CD4-positive, alpha-beta T cell (primary cell): ENCODE measurements at regions not wholly inside any gene's neighbourhood (a gene's known extent, or its start where the extent isn't known, plus 50 kb on each side); places are given as distances from the start of the nearest gene placed in this dataset.

Source experiments
- ATAC-seq: fragments of 200-7000 bp; cut with Tn5 transposase; one replicate; pipeline ENCODE4 v1.10.0; 2022; ENCODE audit warnings: mild to moderate bottlenecking; ENCODE audit not compliant: poor library complexity
- CTCF ChIA-PET: fragments of 350-600 bp; sonication (Branson Sonifier 250); formaldehyde crosslinking; loops from one replicate; lab custom pipeline; 2021; ENCODE audit warnings: antibody characterized with exemption, inconsistent platforms; lab: Charles Lee
- POLR2A ChIA-PET: fragments of 350-600 bp; sonication (Branson Sonifier 250); formaldehyde crosslinking; loops from one replicate; lab custom pipeline; 2021; ENCODE audit warnings: antibody characterized with exemption, inconsistent platforms; lab: Charles Lee
- DNase-seq, 14 experiments: peaks; one replicate each; pipeline ENCODE4 v3.0.0-alpha.2; 2013 to 2020; ENCODE audit warnings: mixed read lengths in 2 of 14
- H3K27ac ChIP-seq, 2 donors: one replicate each; pipeline versions ENCODE4 v1.5.1 to v1.7.0; 2013; ENCODE audit warnings: low read length in 2 of 2, low read depth in 1 of 2, mild to moderate bottlenecking in 1 of 2
- H3K27me3 ChIP-seq, 2 experiments: 1 replicate in 1 of 2; 2 replicates in 1 of 2; pipeline versions ENCODE4 v1.6.1 to v1.7.0; 2013; ENCODE audit warnings: low read length in 2 of 2, control low read depth in 1 of 2, mild to moderate bottlenecking in 1 of 2, moderate library complexity in 1 of 2; ENCODE audit not compliant: insufficient read depth in 2 of 2, control insufficient read depth in 1 of 2
- H3K36me3 ChIP-seq: one replicate; pipeline ENCODE4 v1.6.1; 2013; ENCODE audit warnings: low read length, control low read depth; ENCODE audit not compliant: insufficient read depth
- H3K4me1 ChIP-seq: one replicate; pipeline ENCODE4 v1.6.1; 2013; ENCODE audit warnings: low read length, control low read depth; ENCODE audit not compliant: insufficient read depth
- H3K4me3 ChIP-seq: one replicate; pipeline ENCODE4 v1.5.1; 2013; ENCODE audit warnings: mild to moderate bottlenecking, low read length, moderate library complexity
- H3K9me3 ChIP-seq, 2 experiments: 1 replicate in 1 of 2; 2 replicates in 1 of 2; pipeline versions ENCODE4 v1.6.1 to v1.7.0; 2013; ENCODE audit warnings: low read length in 2 of 2, mild to moderate bottlenecking in 2 of 2, control low read depth in 1 of 2, moderate library complexity in 1 of 2; ENCODE audit not compliant: control insufficient read depth in 1 of 2, insufficient read depth in 1 of 2
- H3K27ac Mint-ChIP-seq: one replicate; pipeline ENCODE4 v1.8.0; 2020; ENCODE audit warnings: mixed read lengths
- H3K27me3 Mint-ChIP-seq: one replicate; pipeline ENCODE4 v1.8.0; 2021; ENCODE audit warnings: mixed read lengths
- H3K36me3 Mint-ChIP-seq: one replicate; pipeline ENCODE4 v1.8.0; 2021; ENCODE audit warnings: low read depth, mixed read lengths
- H3K4me1 Mint-ChIP-seq: one replicate; pipeline ENCODE4 v1.8.0; 2021; ENCODE audit warnings: low read depth, mixed read lengths
- H3K4me3 Mint-ChIP-seq: one replicate; pipeline ENCODE4 v1.8.0; 2020; ENCODE audit warnings: mild to moderate bottlenecking, mixed read lengths
- H3K9me3 Mint-ChIP-seq: one replicate; pipeline ENCODE4 v1.8.0; 2020; ENCODE audit warnings: mixed read lengths
- intact Hi-C, 2 experiments: fragments of 100-400 bp; cut with DNase I in 1 of 2; cut with micrococcal nuclease in 1 of 2; formaldehyde crosslinking; loops; one replicate each; pipeline versions ENCODE4 v1.15.1 to v1.9.0; 2023 to 2025; cut with DNase I, micrococcal nuclease
- TF ChIP-seq, protein P1 (sequence below): fragments of 200-600 bp; IDR thresholded peaks from one replicate; pipeline ENCODE4 v1.8.0; 2022; ENCODE audit warnings: antibody characterized with exemption, mild to moderate bottlenecking

GRCh38 chr18:28805491-28805890 lies 628.6 kb upstream of the CDH2 start:
- TF ChIP-seq, protein P1, sequence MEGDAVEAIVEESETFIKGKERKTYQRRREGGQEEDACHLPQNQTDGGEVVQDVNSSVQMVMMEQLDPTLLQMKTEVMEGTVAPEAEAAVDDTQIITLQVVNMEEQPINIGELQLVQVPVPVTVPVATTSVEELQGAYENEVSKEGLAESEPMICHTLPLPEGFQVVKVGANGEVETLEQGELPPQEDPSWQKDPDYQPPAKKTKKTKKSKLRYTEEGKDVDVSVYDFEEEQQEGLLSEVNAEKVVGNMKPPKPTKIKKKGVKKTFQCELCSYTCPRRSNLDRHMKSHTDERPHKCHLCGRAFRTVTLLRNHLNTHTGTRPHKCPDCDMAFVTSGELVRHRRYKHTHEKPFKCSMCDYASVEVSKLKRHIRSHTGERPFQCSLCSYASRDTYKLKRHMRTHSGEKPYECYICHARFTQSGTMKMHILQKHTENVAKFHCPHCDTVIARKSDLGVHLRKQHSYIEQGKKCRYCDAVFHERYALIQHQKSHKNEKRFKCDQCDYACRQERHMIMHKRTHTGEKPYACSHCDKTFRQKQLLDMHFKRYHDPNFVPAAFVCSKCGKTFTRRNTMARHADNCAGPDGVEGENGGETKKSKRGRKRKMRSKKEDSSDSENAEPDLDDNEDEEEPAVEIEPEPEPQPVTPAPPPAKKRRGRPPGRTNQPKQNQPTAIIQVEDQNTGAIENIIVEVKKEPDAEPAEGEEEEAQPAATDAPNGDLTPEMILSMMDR, result no peak
- CTCF ChIA-PET, result no interaction called here
- H3K27ac Mint-ChIP-seq, result no peak overlapping the region
- ATAC-seq (no peak), DNase-seq (no peak)
- H3K36me3 Mint-ChIP-seq, result no peaks in the 10 kb centered on the region
- no peak overlapping the region for H3K4me3 Mint-ChIP-seq
- intact Hi-C loops, result loop anchor here in 1 of 2 experiments (10.0 kb wide), 1 partner anchor 61 kb away; no protein-coding TSS in a partner anchor
- H3K27me3 Mint-ChIP-seq, result no peaks in the 10 kb centered on the region
- no peaks in the 10 kb centered on the region for H3K9me3 ChIP-seq
- H3K27me3 ChIP-seq, result no peaks in the 10 kb centered on the region
- no peak overlapping the region for H3K27ac ChIP-seq
- H3K4me1 Mint-ChIP-seq, result no peaks in the 10 kb centered on the region
- no peak overlapping the region for H3K4me3 ChIP-seq
- no peaks in the 10 kb centered on the region for H3K4me1 ChIP-seq
- no peaks in the 10 kb centered on the region for H3K36me3 ChIP-seq
- H3K9me3 Mint-ChIP-seq, result peaks cover 10% of the 10 kb centered on the region
- POLR2A ChIA-PET, result no interaction called here

GRCh38 chr18:28804512-28805202 lies 627.7 kb upstream of the CDH2 start:
- TF ChIP-seq, protein P1, result no peak
- ATAC-seq (no peak), DNase-seq (no peak)
- Histone ChIP-seq H3K9me3 (no peaks in the 10 kb centered on the region), H3K4me1 (no peaks in the 10 kb centered on the region), H3K4me3 (no peak overlapping the region), H3K36me3 (no peaks in the 10 kb centered on the region), H3K27ac (no peak overlapping the region), H3K27me3 (no peaks in the 10 kb centered on the region)
- POLR2A ChIA-PET, result no interaction called here
- H3K4me3 Mint-ChIP-seq, result no peak overlapping the region
- CTCF ChIA-PET, result interaction anchor here (0.5 kb wide), 1 partner anchor 24 kb away, joined by 3 read pairs; no protein-coding TSS in a partner anchor
- H3K36me3 Mint-ChIP-seq, result no peaks in the 10 kb centered on the region
- intact Hi-C loops, result loop anchor here in 1 of 2 experiments (10.0 kb wide), 1 partner anchor 60 kb away; no protein-coding TSS in a partner anchor
- no peak overlapping the region for H3K27ac Mint-ChIP-seq
- H3K27me3 Mint-ChIP-seq, result no peaks in the 10 kb centered on the region
- no peaks in the 10 kb centered on the region for H3K4me1 Mint-ChIP-seq
- peaks cover 10% of the 10 kb centered on the region for H3K9me3 Mint-ChIP-seq

- ChIA-PET CTCF (no interaction called here), POLR2A (no interaction called here)
- Histone ChIP-seq H3K9me3 (no peaks in the 10 kb centered on the region), H3K4me1 (no peaks in the 10 kb centered on the region), H3K36me3 (no peaks in the 10 kb centered on the region), H3K27ac (no peak overlapping the region), H3K27me3 (no peaks in the 10 kb centered on the region), H3K4me3 (no peak overlapping the region)
- H3K4me3 Mint-ChIP-seq, result no peak overlapping the region
- ATAC-seq (no peak), DNase-seq (no peak)
- TF ChIP-seq, protein P1, result no peak
- H3K27me3 Mint-ChIP-seq, result no peaks in the 10 kb centered on the region
- H3K4me1 Mint-ChIP-seq, result no peaks in the 10 kb centered on the region
- no peak overlapping the region for H3K27ac Mint-ChIP-seq
- peaks cover 4% of the 10 kb centered on the region for H3K9me3 Mint-ChIP-seq
- intact Hi-C loops, result loop anchor here in 1 of 2 experiments (10.0 kb wide), 1 partner anchor 58 kb away; no protein-coding TSS in a partner anchor
- no peaks in the 10 kb centered on the region for H3K36me3 Mint-ChIP-seq
Measured at GRCh38 chr18:28802546-28802945, 625.6 kb upstream of the CDH2 start.
